ENCODE measurements at regions not wholly inside any gene's neighbourhood (a gene's known extent, or its start where the extent isn't known, plus 50 kb on each side); places are given as distances from the start of the nearest gene placed in this dataset.
A peak's percentile ranks its signal among the peaks of the same experiment; 100 is the strongest.
"Not testable (repeated sequence)": the region's sequence is repeated elsewhere in the genome, so short reads cannot be mapped to it uniquely, and the experiment has no call there.

DNA sequence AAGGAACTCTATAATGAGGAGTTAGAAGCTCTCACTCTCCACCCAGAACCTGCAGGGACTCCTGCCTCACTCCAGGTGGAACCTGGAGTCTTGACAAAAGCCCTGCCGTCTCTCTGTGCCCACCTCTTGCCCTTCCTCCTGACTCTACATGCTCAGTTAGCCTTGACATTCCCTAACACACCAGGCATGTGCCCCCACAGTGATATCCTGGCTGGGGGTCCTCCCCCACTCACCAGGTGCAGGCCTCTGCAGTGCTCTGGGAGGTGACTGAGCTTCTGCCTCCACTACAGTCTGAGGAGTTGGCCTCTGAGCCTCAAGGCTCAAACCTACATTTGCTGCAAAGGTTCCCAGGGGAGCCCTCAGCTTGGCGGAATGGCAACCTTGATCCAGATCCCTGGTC is 300.7 kb downstream of the ADGRD1 start:
- no peak overlapping the region for H3K4me3 ChIP-seq (ENCODE audit: low read length)
- H3K9me3 ChIP-seq (ENCODE audit: control insufficient read depth, low read length): no peaks in the 10 kb centered on the region
- intact Hi-C loops (cut with DNase I): no loop called here
- 80% methylated on average over 2 of the region's 2 CpGs for WGBS
- ATAC-seq (no peak), DNase-seq (no peak)
- H3K27ac ChIP-seq (ENCODE audit: low read length): no peak overlapping the region
- no peaks in the 10 kb centered on the region for H3K4me1 ChIP-seq (ENCODE audit: control insufficient read depth, insufficient read depth, low read length)
- no peaks in the 10 kb centered on the region for H3K27me3 ChIP-seq (ENCODE audit: control insufficient read depth, insufficient read depth)

DNA sequence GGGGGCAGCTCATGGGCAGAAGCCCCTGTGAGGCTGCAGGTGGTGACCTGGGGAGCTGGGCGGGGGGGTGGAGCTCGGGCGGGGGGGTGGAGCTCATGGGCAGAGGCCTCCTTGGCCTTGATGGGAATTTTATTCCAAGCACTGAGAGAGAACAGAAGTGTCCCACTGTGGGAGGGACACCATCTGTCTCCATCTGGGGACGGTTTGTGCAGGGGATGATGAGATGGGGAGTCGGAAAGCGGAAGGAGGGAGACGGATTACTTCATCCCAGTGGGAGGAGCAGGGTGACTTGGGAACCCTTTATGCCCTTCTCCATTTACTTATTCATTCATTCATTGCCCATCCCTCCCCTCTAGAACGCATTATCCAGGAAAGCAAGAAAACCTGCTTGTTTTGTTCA is 304.7 kb downstream of the ADGRD1 start:
- ATAC-seq (no peak), DNase-seq (no peak)
- intact Hi-C loops (cut with DNase I): no loop called here
- WGBS: 78% methylated on average over 8 of the region's 8 CpGs
- Histone ChIP-seq H3K9me3 (ENCODE audit: control insufficient read depth, low read length) (no peaks in the 10 kb centered on the region), H3K4me3 (ENCODE audit: low read length) (no peak overlapping the region), H3K27ac (ENCODE audit: low read length) (no peak overlapping the region), H3K4me1 (ENCODE audit: control insufficient read depth, insufficient read depth, low read length) (no peaks in the 10 kb centered on the region), H3K27me3 (ENCODE audit: control insufficient read depth, insufficient read depth) (no peaks in the 10 kb centered on the region)

GRCh38 chr12:131260251-131260905 is 306.7 kb downstream of the ADGRD1 start:
- Histone ChIP-seq H3K4me3 (ENCODE audit: low read length) (no peak overlapping the region), H3K27ac (ENCODE audit: low read length) (no peak overlapping the region), H3K27me3 (ENCODE audit: control insufficient read depth, insufficient read depth) (no peaks in the 10 kb centered on the region), H3K9me3 (ENCODE audit: control insufficient read depth, low read length) (no peaks in the 10 kb centered on the region), H3K4me1 (ENCODE audit: control insufficient read depth, insufficient read depth, low read length) (no peaks in the 10 kb centered on the region)
- DNase-seq (peak in 1 of 3 donors; percentile 24), ATAC-seq (no peak)
- intact Hi-C loops (cut with DNase I): no loop called here
- 81% methylated on average over 16 of the region's 16 CpGs for WGBS

DNA sequence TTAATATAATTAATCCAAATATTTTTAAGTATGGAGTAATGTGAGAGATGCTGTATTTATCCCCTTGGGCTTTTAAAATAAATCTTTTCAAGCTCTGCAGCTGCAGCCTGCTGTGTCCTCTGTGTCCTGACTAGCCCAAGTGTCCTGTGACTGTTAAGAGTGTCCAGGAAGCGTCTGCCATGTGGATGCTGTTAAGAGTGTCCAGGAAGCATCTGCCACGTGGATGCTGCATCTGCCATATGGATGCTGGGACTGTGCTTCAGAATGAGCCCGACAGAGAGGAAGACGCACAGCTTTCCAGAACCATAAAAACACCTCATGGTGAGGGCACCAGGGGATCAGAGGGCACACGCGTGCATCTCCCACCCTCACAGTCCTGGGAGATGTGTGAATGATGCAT is 307.2 kb downstream of the ADGRD1 start:
- DNase-seq: no peak
- Histone ChIP-seq H3K4me1 (ENCODE audit: control insufficient read depth, insufficient read depth, low read length) (no peaks in the 10 kb centered on the region), H3K9me3 (ENCODE audit: control insufficient read depth, low read length) (no peaks in the 10 kb centered on the region), H3K27ac (ENCODE audit: low read length) (no peak overlapping the region), H3K4me3 (ENCODE audit: low read length) (no peak overlapping the region), H3K27me3 (ENCODE audit: control insufficient read depth, insufficient read depth) (no peaks in the 10 kb centered on the region)
- intact Hi-C loops (cut with DNase I): no loop called here
- no peak for ATAC-seq
- WGBS: 53% methylated on average over 6 of the region's 6 CpGs

- Histone ChIP-seq H3K9me3 (ENCODE audit: control insufficient read depth, low read length) (no peaks in the 10 kb centered on the region), H3K4me1 (ENCODE audit: control insufficient read depth, insufficient read depth, low read length) (no peaks in the 10 kb centered on the region), H3K4me3 (ENCODE audit: low read length) (no peak overlapping the region), H3K27me3 (ENCODE audit: control insufficient read depth, insufficient read depth) (no peaks in the 10 kb centered on the region), H3K27ac (ENCODE audit: low read length) (no peak overlapping the region)
- 72% methylated on average over 17 of the region's 17 CpGs for WGBS
- ATAC-seq: no peak
- DNase-seq: peak in 1 of 3 donors; percentile 24
- intact Hi-C loops (cut with DNase I): no loop called here
Measured at GRCh38 chr12:131261906-131262305, 308.2 kb downstream of the ADGRD1 start.

- H3K4me3 ChIP-seq (ENCODE audit: low read length): no peak overlapping the region
- no peak overlapping the region for H3K27ac ChIP-seq (ENCODE audit: low read length)
- no peak for ATAC-seq
- intact Hi-C loops (cut with DNase I): no loop called here
- no peaks in the 10 kb centered on the region for H3K27me3 ChIP-seq (ENCODE audit: control insufficient read depth, insufficient read depth)
- H3K9me3 ChIP-seq (ENCODE audit: control insufficient read depth, low read length): no peaks in the 10 kb centered on the region
- H3K4me1 ChIP-seq (ENCODE audit: control insufficient read depth, insufficient read depth, low read length): no peaks in the 10 kb centered on the region
- WGBS: 73% methylated on average over 10 of the region's 10 CpGs
- no peak for DNase-seq
Measured at GRCh38 chr12:131263626-131264025, 309.9 kb downstream of the ADGRD1 start.

DNA sequence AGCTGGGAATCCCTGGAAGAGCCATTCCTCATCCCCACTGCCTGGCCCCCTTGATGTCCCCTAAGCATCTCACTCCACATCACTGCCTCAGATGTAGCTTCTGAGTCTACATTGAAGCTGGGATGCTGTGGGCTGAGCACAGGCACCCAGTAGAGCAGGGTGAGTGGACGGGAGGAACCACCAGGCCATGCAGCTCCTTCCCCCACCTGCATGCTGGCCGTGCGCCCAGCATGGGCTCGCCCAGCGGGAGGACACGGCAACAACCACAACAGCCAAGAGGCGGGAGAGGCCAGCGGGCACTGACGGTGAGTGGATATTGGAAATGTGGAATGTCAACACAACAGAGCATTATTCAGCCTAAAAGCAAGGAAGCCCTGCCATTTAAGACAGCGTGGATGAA is 310.9 kb downstream of the ADGRD1 start:
- 77% methylated on average over 10 of the region's 10 CpGs for WGBS
- Histone ChIP-seq H3K27me3 (ENCODE audit: control insufficient read depth, insufficient read depth) (no peaks in the 10 kb centered on the region), H3K4me3 (ENCODE audit: low read length) (no peak overlapping the region), H3K27ac (ENCODE audit: low read length) (no peak overlapping the region), H3K9me3 (ENCODE audit: control insufficient read depth, low read length) (no peaks in the 10 kb centered on the region), H3K4me1 (ENCODE audit: control insufficient read depth, insufficient read depth, low read length) (no peaks in the 10 kb centered on the region)
- intact Hi-C loops (cut with DNase I): no loop called here
- DNase-seq (no peak), ATAC-seq (no peak)

- DNase-seq (no peak), ATAC-seq (no peak)
- no peaks in the 10 kb centered on the region for H3K4me1 ChIP-seq (ENCODE audit: control insufficient read depth, insufficient read depth, low read length)
- no peak overlapping the region for H3K27ac ChIP-seq (ENCODE audit: low read length)
- WGBS: 80% methylated on average over 19 of the region's 19 CpGs
- intact Hi-C loops (cut with DNase I): no loop called here
- no peak overlapping the region for H3K4me3 ChIP-seq (ENCODE audit: low read length)
- H3K9me3 ChIP-seq (ENCODE audit: control insufficient read depth, low read length): no peaks in the 10 kb centered on the region
- H3K27me3 ChIP-seq (ENCODE audit: control insufficient read depth, insufficient read depth): no peaks in the 10 kb centered on the region
Measured at GRCh38 chr12:131266591-131267467, 313.1 kb downstream of the ADGRD1 start.

GRCh38 chr12:131267576-131267975 is 313.9 kb downstream of the ADGRD1 start:
- intact Hi-C loops (cut with DNase I): no loop called here
- no peaks in the 10 kb centered on the region for H3K27me3 ChIP-seq (ENCODE audit: control insufficient read depth, insufficient read depth)
- H3K27ac ChIP-seq (ENCODE audit: low read length): no peak overlapping the region
- no peak overlapping the region for H3K4me3 ChIP-seq (ENCODE audit: low read length)
- 88% methylated on average over 3 of the region's 3 CpGs for WGBS
- H3K4me1 ChIP-seq (ENCODE audit: control insufficient read depth, insufficient read depth, low read length): no peaks in the 10 kb centered on the region
- ATAC-seq (no peak), DNase-seq (no peak)
- H3K9me3 ChIP-seq (ENCODE audit: control insufficient read depth, low read length): no peaks in the 10 kb centered on the region

GRCh38 chr12:131268123-131268522 is 314.4 kb downstream of the ADGRD1 start:
- H3K27me3 ChIP-seq (ENCODE audit: control insufficient read depth, insufficient read depth); H3K27ac ChIP-seq (ENCODE audit: low read length); intact Hi-C loops (cut with DNase I); H3K9me3 ChIP-seq (ENCODE audit: control insufficient read depth, low read length); H3K4me3 ChIP-seq (ENCODE audit: low read length); H3K4me1 ChIP-seq (ENCODE audit: control insufficient read depth, insufficient read depth, low read length): not testable (repeated sequence)
- WGBS: 36% methylated on average over 7 of the region's 7 CpGs
- DNase-seq (peak; percentile 76 to 87 (median 81)), ATAC-seq (peak; percentile 85 to 93)

DNA sequence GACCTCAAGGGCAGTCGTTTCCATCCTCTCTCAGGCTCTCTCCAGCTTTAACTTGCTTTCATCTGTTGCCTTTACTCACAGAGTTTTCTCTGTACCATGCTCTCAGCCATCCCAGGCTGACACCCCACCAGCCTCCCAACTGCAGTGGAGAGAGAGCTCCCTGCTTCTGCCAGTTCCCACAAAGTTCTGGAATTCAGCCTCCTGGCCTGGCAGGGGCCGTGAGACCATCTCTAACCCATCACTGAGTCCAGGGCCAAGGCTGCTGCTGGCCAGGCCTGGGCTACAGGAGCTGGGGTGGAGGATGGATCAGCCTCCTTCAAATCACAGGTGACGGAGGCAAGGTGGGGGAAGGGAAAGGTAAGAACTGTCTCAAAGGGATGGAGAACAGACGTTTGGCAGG is 314.9 kb downstream of the ADGRD1 start:
- H3K27ac ChIP-seq (ENCODE audit: low read length); H3K4me3 ChIP-seq (ENCODE audit: low read length); H3K27me3 ChIP-seq (ENCODE audit: control insufficient read depth, insufficient read depth); H3K9me3 ChIP-seq (ENCODE audit: control insufficient read depth, low read length); H3K4me1 ChIP-seq (ENCODE audit: control insufficient read depth, insufficient read depth, low read length); intact Hi-C loops (cut with DNase I): not testable (repeated sequence)
- WGBS: 73% methylated on average over 4 of the region's 4 CpGs
- ATAC-seq (peak in 1 of 2 donors; percentile 39), DNase-seq (peak in 1 of 3 donors; percentile 67)
